ENCODE measurements at regions not wholly inside any gene's neighbourhood (a gene's known extent, or its start where the extent isn't known, plus 50 kb on each side); places are given as distances from the start of the nearest gene placed in this dataset.

DNA sequence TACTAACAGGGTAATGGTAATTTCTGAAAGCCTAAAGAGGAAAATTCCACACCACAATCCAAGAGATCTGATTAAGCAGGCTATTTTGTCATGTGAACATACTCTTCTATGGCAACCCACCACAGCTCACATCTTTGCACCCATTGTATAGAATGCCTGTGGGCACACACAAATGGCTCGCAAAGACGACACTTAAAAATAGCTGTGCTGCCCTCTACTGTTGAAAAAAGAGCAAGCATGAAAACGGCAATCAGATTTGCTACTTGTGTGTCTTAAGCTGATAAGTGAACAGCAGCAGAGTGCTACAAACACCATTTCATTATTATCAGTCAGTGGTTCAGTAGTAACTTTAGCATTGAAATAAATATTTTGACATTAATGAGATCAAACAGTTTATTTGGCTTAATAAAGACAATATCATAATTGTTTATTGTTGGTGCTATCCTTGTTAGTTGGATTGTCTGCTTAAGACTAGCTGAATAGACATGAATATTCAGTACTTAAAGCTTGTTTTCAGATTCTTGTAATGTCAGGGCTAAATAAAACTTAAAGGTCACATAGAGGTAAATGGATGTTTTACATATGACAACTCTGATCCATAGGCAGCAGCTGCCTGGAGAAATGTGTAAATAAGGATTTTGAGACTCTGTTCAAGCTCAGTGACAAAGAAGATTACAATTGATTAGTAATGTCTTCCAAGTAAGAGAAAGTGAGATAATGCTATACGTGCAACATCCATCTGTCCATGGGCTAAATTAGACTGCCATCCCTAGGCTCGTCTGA, 199.1 kb downstream of the LRRN1 start:
- TF ChIP-seq, protein P1, sequence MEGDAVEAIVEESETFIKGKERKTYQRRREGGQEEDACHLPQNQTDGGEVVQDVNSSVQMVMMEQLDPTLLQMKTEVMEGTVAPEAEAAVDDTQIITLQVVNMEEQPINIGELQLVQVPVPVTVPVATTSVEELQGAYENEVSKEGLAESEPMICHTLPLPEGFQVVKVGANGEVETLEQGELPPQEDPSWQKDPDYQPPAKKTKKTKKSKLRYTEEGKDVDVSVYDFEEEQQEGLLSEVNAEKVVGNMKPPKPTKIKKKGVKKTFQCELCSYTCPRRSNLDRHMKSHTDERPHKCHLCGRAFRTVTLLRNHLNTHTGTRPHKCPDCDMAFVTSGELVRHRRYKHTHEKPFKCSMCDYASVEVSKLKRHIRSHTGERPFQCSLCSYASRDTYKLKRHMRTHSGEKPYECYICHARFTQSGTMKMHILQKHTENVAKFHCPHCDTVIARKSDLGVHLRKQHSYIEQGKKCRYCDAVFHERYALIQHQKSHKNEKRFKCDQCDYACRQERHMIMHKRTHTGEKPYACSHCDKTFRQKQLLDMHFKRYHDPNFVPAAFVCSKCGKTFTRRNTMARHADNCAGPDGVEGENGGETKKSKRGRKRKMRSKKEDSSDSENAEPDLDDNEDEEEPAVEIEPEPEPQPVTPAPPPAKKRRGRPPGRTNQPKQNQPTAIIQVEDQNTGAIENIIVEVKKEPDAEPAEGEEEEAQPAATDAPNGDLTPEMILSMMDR (conservative IDR thresholded peaks at IDR 0.05; ENCODE audit: low read length), result peak; percentile 89
- no peak for TF ChIP-seq EZH2phosphoT487 (IDR thresholded peaks at IDR 0.05; ENCODE audit: borderline replicate concordance, low read depth, low read length)
